ENCODE measurements at regions not wholly inside any gene's neighbourhood (a gene's known extent, or its start where the extent isn't known, plus 50 kb on each side); places are given as distances from the start of the nearest gene placed in this dataset.

DNA sequence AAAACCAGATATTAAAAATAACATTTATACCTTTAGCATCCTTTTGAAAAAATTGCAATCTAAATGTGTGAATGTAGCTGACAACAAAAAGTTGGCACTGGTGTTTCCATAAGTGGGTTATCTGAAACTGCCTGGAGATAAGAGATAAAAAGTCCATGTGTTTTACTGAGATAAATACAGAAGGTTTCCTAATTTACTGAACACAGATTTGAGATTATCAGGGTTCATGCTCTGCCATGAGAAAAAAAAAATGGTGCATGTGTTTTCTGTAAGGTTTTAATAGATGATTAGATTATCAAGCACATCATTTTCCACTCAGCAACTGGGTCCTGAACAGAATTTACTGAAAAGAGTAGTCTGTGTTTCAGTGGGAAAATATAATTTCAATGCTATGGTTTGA, 326.2 kb upstream of the SLIT2 start:
- no peaks in the 10 kb centered on the region for H3K4me1 ChIP-seq
- no peaks in the 10 kb centered on the region for H3K36me3 ChIP-seq
- no peaks in the 10 kb centered on the region for H3K27me3 ChIP-seq
- H3K27ac ChIP-seq = no peak overlapping the region
- no peaks in the 10 kb centered on the region for H3K9me3 ChIP-seq
- no peak overlapping the region for H3K4me3 ChIP-seq
- intact Hi-C loops (cut with DNase I) = no loop called here
- TF ChIP-seq, protein P1, sequence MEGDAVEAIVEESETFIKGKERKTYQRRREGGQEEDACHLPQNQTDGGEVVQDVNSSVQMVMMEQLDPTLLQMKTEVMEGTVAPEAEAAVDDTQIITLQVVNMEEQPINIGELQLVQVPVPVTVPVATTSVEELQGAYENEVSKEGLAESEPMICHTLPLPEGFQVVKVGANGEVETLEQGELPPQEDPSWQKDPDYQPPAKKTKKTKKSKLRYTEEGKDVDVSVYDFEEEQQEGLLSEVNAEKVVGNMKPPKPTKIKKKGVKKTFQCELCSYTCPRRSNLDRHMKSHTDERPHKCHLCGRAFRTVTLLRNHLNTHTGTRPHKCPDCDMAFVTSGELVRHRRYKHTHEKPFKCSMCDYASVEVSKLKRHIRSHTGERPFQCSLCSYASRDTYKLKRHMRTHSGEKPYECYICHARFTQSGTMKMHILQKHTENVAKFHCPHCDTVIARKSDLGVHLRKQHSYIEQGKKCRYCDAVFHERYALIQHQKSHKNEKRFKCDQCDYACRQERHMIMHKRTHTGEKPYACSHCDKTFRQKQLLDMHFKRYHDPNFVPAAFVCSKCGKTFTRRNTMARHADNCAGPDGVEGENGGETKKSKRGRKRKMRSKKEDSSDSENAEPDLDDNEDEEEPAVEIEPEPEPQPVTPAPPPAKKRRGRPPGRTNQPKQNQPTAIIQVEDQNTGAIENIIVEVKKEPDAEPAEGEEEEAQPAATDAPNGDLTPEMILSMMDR (IDR thresholded peaks at IDR 0.05) = no peak
- TF ChIP-seq EP300 (IDR thresholded peaks at IDR 0.05) (no peak), POLR2AphosphoS5 (IDR thresholded peaks at IDR 0.05) (no peak), POLR2A (IDR thresholded peaks at IDR 0.05) (no peak)
- DNase-seq = no peak

DNA sequence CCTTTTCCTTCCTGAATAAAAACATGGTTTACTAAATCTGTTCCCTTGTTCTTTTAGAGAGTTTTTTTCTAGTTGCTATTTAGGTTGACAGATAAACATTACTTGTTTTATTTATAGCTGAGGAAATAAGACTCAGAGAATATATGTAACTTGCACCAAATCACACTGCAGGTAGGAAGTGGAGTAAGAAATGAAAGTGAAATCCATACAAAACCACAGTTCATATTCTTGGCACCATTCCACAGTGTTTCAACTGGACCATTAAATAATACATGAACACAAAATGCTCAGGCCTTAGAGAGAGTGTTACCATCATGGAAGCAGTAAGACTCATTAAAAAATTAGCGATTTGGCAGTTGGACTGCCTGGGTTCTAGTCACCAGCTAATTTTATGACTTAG, 326.9 kb upstream of the SLIT2 start:
- Histone ChIP-seq H3K4me3 (no peak overlapping the region), H3K9me3 (no peaks in the 10 kb centered on the region), H3K27ac (no peak overlapping the region), H3K36me3 (no peaks in the 10 kb centered on the region), H3K4me1 (no peaks in the 10 kb centered on the region), H3K27me3 (no peaks in the 10 kb centered on the region)
- TF ChIP-seq POLR2A (IDR thresholded peaks at IDR 0.05) (no peak), EP300 (IDR thresholded peaks at IDR 0.05) (no peak)
- TF ChIP-seq, protein P1 (IDR thresholded peaks at IDR 0.05) = no peak
- WGBS, 2 donors = 79 to 85% methylated on average over 1 of the region's 1 CpG
- intact Hi-C loops (cut with DNase I) = no loop called here
- DNase-seq = no peak

DNA sequence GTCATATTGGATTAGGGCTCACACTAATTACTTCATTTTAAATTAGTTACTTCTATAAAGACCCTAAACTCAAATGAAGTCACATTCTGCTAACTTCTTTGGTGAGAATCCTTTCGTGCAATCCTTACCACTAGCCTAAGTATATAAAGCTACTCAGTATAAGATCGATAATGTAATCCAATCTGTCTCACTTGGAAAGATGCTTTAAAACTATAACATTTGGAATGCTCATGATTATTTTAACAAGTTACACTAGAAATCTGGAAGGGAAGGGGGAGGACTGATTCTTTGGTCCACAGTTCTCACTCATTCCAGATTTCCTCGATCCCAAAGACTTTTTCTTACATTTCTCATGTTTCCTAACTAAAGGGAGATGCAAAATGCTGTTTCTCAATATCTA, 336.4 kb upstream of the SLIT2 start:
- Histone ChIP-seq H3K9me3 (no peaks in the 10 kb centered on the region), H3K4me3 (no peak overlapping the region), H3K36me3 (no peaks in the 10 kb centered on the region), H3K27me3 (no peaks in the 10 kb centered on the region), H3K4me1 (no peaks in the 10 kb centered on the region), H3K27ac (no peak overlapping the region)
- intact Hi-C loops (cut with DNase I) = no loop called here
- TF ChIP-seq EP300 (IDR thresholded peaks at IDR 0.05) (no peak), POLR2A (IDR thresholded peaks at IDR 0.05) (no peak), POLR2AphosphoS5 (IDR thresholded peaks at IDR 0.05) (no peak)
- TF ChIP-seq, protein P1 (IDR thresholded peaks at IDR 0.05) = no peak
- DNase-seq = no peak
- 90 to 92% methylated on average over 3 of the region's 3 CpGs for WGBS, 2 donors

DNA sequence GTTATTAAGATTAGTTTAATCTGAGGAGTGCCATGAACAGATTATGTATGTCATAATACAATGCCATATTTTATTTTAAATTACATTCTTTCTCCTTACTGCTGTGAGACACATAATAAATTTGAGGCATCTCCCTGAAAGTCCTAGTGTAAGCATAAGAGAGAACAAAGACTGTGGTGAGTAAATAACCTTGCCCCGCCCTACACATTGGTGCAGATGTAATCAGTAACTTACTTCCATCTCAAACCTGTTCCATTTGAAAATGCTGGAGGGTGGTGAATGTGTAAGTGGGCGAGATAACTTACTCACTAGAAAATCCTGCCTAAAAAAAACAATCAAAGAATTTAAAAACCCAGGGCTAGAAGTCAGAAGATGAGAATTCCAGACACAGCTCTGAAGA, 338.1 kb upstream of the SLIT2 start:
- intact Hi-C loops (cut with DNase I) = no loop called here
- H3K36me3 ChIP-seq = no peaks in the 10 kb centered on the region
- no peaks in the 10 kb centered on the region for H3K9me3 ChIP-seq
- WGBS, 2 donors = 9 to 60% methylated on average over 2 of the region's 2 CpGs
- H3K4me3 ChIP-seq = no peak overlapping the region
- no peak for DNase-seq
- no peak for TF ChIP-seq POLR2AphosphoS5 (IDR thresholded peaks at IDR 0.05)
- no peaks in the 10 kb centered on the region for H3K27me3 ChIP-seq
- H3K27ac ChIP-seq = no peak overlapping the region
- H3K4me1 ChIP-seq = no peaks in the 10 kb centered on the region

DNA sequence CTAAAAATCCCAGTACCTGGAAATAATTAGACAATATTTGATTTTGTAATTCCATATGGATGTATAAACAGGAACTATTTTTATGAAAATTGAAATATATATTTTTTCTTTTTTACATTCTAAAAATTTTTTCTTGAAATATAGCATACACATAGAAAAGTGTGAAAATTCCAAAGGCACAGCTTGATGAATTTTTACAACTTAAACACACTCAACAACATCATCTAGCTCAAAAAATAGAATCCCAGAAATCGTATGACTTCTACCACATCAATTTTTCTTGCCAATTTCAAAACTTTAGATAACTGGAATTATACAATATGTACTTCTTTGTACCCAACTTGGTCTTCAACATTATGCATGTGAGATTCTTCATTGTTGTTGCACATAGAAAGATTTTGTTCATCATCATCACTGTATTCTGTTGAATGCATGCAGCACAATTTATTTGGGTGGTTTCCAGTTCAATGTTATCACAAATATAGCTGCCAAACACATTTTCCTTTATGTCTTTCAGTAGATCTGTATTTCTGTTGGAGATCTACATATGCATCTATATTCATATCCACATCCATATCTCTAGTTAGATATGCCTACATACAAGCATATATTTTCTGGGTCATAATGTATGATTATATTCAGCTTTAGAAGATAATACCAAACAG, 340.7 kb upstream of the SLIT2 start:
- intact Hi-C loops (cut with DNase I) = no loop called here
- Histone ChIP-seq H3K27me3 (no peaks in the 10 kb centered on the region), H3K4me3 (no peak overlapping the region), H3K27ac (no peak overlapping the region), H3K9me3 (no peaks in the 10 kb centered on the region), H3K36me3 (no peaks in the 10 kb centered on the region), H3K4me1 (no peaks in the 10 kb centered on the region)
- 81 to 84% methylated on average over 1 of the region's 1 CpG for WGBS, 2 donors
- TF ChIP-seq EP300 (IDR thresholded peaks at IDR 0.05) (no peak), POLR2AphosphoS5 (IDR thresholded peaks at IDR 0.05) (no peak), POLR2A (IDR thresholded peaks at IDR 0.05) (no peak)
- TF ChIP-seq, protein P1 (IDR thresholded peaks at IDR 0.05) = no peak
- no peak for DNase-seq

Data from sigmoid colon (tissue), 6 donors.